SH-SY5Y (cell line): ENCODE measurements at regions not wholly inside any gene's neighbourhood (a gene's known extent, or its start where the extent isn't known, plus 50 kb on each side); places are given as distances from the start of the nearest gene placed in this dataset.

Source experiments
- GATA2 ChIP-seq: IDR thresholded peaks from 2 replicates; pipeline ENCODE4 v1.6.1; 2011; ENCODE audit warnings: mild to moderate bottlenecking, low read depth, low read length
- GATA3 ChIP-seq: IDR thresholded peaks from 2 replicates; pipeline ENCODE4 v1.6.1; 2011; ENCODE audit warnings: low read depth, mild to moderate bottlenecking, low read length, moderate library complexity

DNA sequence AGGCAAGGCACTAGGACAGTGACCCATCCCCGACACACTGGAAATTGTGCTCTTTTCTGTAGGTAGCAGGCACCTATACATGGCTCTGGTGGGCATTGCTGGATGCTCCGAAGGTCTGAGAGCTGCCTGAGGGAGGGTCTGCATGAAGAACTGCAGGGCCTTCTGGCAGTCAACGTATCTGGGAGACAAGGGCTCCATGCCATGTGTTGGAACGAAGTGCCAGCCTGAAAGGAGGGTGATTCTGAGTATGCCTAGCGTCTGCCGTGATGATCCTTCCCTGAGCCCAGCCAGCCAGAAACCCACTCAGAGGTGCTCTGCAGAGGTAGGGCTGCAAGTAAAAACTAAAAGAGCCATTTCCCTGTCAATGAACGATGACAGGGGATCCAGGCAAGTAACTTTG lies 453.2 kb downstream of the MED10 start:
- TF ChIP-seq GATA3 (no peak), GATA2 (no peak)

DNA sequence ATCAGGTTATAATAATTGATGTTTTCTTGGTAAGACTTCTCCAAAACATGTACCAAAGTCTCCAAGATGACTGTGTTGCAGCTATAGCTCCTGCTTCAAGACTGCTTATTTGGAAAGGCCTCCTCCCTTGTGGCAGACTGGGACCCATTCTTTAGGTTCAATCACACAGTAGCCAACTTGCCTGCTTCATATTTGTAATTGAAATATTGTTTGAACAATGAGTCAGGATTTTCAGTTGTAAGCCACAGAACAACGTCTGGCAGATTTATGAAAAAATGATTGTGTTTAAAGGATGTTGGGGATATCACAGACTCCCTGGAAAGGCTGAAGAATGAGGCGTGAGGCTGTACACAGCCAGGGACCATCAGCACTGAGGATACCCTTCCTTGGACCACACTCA lies 458.9 kb downstream of the MED10 start:
- no peak for TF ChIP-seq GATA3
- no peak for TF ChIP-seq GATA2

DNA sequence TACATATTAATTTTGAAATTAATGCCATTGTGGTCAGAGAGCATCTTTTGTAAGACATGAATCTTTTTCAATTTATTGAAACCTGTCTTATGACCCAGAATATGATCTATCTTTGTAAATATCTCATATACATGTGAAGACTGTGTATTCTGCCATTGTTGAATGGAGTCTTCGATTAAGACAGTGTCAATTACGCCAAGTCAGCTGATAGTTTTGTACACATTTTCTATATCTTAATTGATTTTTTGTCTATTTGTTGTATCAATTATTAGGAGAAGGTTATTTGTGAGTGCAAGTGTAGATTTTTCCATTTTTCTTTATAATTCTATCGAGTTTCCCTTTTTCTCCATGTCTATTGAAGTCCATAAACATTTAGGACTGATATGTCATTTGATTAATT lies 471.6 kb downstream of the MED10 start:
- no peak for TF ChIP-seq GATA2
- TF ChIP-seq GATA3: no peak

DNA sequence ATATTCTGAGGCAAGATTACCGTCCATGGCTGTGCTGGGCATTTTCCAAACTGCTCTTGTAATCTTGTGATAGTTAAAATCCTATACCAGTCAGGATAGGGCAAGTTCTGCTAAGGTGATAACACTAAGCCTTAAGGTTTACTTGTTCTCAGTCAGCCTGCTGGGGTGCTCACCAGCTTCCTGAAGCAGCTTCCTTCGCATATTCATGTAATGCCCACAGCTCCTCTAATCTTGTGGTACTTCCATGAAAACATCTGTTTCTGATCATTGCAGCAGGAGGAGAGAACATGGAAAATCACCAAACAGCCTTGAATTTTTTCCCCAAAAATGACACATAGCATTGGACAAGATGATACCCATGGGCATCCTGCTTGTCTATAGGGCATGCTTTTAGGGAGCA lies 473.2 kb downstream of the MED10 start:
- no peak for TF ChIP-seq GATA3
- TF ChIP-seq GATA2: no peak

DNA sequence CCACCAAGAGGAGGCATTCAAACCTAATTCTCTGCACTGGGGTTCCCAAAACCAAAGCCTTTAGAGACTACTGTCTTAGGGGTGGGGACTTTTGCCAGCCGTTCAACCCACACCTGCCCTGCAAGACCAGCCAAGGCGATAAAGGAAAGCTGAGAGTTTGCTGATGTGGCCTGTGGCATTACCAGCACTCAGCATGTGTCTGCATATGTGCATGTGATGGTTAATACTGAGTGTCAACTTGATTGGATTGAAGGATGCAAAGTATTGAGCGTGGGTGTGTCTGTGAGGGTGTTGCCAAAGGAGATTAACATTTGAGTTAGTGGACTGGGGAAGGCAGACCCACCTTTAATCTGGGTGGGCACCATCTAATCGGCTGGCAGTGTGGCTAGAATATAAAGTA lies 474.2 kb downstream of the MED10 start:
- TF ChIP-seq GATA2 (no peak), GATA3 (no peak)

DNA sequence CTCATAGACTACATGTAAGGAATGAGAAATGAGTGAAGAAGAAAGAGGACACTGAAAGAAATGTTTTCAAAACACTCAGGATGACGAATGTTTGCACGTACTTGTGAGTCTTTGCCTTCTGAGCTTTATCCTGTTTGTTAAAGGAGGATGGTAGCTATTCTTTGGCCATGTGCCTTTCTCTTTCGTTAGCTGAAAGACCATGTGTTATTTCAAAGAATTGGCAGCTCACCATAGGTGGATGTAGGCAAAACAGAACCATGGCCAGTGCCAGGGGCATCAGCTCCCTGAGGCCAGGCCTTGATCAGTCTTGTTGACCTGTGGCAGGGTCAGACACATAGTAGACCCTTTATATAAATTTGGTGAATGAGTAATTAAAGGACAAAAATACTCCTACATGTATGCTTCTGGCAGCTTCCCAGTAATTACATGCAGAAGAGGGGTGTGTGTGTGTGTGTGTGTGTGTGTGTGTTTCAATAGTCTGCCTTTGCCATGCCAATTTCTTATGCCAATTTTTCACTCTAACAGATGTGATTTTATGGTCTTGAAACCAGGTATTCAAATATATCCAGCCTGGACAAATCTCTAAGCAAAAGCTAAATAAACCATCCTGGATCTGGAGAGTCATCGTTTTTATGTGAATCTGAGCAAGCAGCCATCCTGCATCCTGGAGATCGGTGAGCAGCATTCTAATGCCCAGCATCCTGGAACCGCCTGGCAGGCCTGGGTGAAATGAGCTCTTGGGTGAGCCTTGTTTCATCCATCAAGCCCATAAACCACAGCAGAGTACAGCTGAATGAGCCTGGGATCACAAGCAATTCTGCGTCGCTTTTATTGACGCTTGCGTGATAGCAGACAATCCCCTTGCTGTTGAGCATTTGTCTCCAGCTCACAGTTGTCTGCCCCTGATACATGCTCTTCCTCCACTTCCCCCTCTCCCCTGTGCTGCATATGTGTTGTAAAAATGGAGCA lies 475.4 kb downstream of the MED10 start:
- TF ChIP-seq GATA2 (no peak), GATA3 (no peak)

DNA sequence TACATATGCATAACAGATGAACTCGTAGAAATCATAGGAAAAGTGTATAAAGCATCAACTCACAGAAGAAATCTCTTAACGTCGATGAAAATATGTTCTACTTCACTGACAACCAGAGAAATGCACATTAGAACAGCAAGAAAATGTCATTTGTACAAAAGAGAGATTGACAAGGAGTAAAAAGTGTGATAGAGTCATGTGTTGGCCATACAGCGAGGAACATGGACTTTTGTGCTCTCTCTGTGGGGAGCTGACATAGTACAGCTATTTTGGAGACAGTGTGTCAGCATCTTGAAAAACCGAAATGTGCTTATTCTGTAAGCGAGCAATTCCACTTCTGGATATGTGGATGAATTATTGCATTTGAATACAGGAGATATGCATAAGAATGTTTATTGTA lies 477.9 kb downstream of the ICE1 start:
- TF ChIP-seq GATA2 (no peak), GATA3 (no peak)

DNA sequence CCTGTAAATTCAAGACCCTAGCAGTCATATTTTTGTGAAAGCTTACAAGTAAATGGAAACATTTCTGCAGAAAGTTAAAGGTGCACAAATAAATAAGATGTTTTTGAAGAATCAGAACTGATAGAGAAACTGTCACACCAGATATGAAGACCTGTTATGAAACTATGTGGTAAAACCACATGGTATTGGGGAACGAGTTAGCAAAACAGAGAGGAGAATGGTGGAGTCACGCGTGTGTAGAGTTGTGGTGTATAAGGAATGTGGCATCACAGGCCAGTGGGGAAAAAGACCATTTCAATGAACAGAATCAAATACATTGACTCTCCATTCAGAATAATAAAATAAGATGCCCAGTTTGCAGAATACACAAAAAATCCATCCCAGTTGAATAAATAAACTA lies 477.2 kb downstream of the ICE1 start:
- TF ChIP-seq GATA2 (no peak), GATA3 (no peak)

DNA sequence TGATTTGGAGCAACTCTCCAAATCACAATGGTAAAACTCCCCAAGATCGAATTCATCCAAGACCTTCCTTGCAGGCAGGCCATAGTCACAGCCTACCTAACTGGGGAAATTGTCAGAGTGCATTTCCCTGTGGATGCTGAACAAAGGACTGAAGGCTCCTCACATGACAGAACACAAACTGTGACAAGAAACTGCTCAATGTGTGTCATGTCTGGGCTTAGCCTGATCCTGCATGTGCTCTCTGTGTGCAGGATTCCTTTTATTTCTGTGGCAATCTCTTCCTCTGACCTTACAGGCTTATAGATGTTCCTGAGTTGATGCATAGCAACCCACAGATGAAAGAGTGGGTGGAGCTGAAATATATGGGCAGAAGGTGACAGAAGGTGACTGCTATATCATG lies 465.8 kb downstream of the ICE1 start:
- no peak for TF ChIP-seq GATA3
- no peak for TF ChIP-seq GATA2

DNA sequence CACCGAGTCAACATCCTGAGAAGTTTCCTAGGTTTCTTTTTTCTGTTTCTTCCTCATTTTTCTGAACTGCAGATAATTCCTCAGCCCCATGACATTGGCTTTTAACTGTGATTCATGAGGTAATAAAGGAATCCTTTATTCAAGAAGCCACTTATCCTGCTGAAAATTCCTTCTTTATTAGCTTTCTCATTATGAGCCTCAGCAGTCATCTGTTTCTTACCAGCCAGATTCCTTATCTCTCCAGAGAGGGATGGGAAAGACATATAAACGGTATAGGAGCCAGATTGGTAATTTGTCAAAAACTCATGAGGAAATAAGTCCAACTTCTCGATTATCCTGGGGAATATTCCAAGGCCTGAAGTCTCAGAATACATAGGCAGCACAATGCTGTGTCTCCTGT lies 465.4 kb downstream of the ICE1 start:
- TF ChIP-seq GATA3: no peak

DNA sequence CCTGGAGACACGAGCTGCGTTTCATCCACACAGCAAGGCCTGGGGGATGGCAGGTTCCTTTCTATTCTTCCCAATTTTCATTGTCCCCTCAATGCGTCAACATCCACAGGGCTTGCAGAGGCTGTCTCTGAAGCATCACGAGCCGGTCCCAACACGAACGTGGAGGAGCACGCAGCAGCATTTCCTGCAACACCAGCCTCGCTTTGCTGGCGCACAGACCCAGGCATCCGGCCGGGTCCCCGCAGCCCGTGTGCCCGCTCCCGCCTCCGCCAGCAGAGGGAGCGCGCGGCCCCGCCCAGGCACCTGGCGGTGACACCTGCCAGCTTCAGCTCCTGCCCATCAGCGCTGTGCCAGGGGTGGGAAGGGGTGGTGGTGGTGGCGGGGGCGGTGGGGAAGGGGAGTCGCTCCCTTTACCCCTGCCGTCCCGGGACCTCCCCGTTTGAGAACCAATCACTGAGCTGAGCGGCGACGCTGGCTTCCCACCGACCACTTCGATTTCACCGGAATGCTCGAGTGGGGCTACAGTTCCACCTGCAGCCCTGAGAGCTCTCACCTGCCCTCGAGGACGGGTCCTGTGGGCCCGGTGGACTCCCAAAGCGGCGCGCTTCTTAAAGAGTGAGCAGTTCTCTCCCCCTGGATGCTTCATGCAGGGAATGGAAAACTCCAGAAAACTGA lies 464.5 kb downstream of the ICE1 start:
- TF ChIP-seq GATA3 (no peak), GATA2 (no peak)

DNA sequence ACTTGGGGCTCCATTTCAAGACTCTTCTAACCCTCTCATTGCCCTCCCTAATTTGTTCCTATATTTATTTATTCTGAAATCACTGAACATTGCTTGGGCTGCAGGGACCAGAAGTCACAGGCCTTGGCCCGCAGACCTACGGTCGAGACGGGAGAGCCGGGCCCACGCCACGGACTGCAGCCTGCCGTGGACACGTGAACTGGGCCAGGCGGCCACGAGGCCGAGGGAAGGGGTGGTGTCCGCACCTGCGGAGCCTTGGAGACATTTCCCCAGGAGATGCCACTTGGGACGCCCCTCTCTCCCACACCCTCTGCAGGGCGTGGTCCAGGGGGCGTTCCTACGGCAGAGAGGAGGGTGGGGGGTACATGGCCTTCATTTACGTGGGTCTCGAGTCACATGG lies 463.9 kb downstream of the ICE1 start:
- no peak for TF ChIP-seq GATA2
- TF ChIP-seq GATA3: no peak

DNA sequence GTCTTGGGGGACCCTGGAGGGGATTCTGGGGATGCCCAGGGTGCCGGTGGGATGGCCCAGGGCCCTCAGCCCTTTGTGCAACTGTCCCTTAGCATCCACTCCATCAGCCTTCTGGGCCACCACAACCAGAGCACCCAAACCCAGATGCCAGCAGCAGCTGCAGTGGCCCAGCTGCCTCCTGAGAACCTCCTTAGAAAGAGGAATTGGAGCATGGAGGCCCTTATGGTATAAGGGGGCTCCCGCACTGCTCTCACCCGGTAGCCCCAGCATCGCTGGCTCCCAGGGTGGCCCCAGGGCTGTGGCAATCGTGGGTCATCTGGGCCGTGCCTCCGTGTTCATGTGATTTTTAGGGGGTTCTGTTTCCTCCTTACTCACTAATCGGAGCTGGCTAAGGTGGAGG lies 463.3 kb downstream of the ICE1 start:
- TF ChIP-seq GATA2: no peak
- TF ChIP-seq GATA3: no peak

DNA sequence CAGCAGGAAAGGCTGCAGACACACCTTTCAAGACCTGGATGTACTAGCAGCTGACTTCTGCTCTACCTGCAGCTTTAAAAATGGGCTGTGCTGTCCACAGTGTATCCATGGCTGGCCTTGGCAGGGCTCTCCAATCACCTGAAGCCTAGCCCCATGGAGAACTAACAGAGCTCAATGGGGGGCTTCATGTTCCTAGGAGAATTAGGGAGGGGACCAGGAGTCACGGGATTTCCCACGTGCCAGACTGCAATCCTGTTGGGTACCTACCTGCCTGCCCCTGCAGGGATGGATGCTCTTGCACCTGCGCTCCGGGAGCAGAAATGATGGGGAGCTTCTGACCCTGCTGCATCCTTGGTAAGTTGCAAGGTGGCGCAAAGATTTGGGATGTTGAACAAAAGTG lies 462.1 kb downstream of the ICE1 start:
- no peak for TF ChIP-seq GATA2
- no peak for TF ChIP-seq GATA3

DNA sequence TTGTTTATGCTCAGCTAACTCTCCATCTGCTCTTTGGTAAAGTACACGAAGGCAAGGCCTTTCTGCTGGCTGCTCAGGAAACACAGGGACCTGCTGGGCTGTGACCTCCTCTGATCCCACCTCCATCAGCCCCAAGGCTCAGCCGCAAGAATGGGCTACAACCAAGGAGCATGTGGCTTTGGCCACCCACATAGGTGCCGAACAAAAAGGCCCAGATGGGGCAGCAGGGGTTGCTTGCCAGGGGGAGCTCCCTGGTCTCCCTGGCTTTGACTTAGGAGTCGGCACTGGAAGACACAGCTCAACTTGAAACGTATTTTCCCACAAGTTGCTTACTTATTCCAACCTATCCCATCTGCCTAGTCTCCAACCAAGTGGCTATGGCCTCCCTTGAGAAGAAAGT lies 461.1 kb downstream of the ICE1 start:
- no peak for TF ChIP-seq GATA3
- TF ChIP-seq GATA2: no peak
